ENCODE measurements at regions not wholly inside any gene's neighbourhood (a gene's known extent, or its start where the extent isn't known, plus 50 kb on each side); places are given as distances from the start of the nearest gene placed in this dataset.

DNA sequence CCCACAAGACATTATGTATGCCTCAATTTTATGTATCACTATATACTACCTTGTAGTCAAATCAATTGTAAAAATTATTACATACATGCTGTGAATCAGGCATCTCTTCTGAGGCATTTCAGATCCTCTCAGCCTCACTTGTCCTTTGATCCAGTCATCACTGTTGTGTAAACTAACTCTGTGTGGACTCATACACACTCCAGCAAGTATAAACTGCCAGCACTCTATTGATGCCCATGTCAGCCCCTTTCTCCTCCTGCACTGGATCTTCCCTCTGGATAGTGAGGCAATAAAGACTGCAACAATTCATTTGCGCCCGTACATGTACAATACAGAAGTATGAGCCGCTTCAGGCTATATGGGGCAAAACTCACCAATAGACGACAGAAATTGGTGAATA, 364.7 kb upstream of the TGFBR2 start:
- H3K4me3 Mint-ChIP-seq = no peak overlapping the region
- intact Hi-C loops (cut with micrococcal nuclease) = no loop called here
- H3K27ac Mint-ChIP-seq = no peak overlapping the region
- H3K27me3 Mint-ChIP-seq = no peaks in the 10 kb centered on the region
- ATAC-seq = no peak
- ChIA-PET POLR2A (no interaction called here), CTCF (no interaction called here)
- no peaks in the 10 kb centered on the region for H3K36me3 Mint-ChIP-seq (ENCODE audit: low read depth)
- no peaks in the 10 kb centered on the region for H3K4me1 Mint-ChIP-seq (ENCODE audit: low read depth)
- no peak for DNase-seq
- no peaks in the 10 kb centered on the region for H3K9me3 Mint-ChIP-seq
- TF ChIP-seq, protein P1, sequence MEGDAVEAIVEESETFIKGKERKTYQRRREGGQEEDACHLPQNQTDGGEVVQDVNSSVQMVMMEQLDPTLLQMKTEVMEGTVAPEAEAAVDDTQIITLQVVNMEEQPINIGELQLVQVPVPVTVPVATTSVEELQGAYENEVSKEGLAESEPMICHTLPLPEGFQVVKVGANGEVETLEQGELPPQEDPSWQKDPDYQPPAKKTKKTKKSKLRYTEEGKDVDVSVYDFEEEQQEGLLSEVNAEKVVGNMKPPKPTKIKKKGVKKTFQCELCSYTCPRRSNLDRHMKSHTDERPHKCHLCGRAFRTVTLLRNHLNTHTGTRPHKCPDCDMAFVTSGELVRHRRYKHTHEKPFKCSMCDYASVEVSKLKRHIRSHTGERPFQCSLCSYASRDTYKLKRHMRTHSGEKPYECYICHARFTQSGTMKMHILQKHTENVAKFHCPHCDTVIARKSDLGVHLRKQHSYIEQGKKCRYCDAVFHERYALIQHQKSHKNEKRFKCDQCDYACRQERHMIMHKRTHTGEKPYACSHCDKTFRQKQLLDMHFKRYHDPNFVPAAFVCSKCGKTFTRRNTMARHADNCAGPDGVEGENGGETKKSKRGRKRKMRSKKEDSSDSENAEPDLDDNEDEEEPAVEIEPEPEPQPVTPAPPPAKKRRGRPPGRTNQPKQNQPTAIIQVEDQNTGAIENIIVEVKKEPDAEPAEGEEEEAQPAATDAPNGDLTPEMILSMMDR (IDR thresholded peaks at IDR 0.05) = no peak

DNA sequence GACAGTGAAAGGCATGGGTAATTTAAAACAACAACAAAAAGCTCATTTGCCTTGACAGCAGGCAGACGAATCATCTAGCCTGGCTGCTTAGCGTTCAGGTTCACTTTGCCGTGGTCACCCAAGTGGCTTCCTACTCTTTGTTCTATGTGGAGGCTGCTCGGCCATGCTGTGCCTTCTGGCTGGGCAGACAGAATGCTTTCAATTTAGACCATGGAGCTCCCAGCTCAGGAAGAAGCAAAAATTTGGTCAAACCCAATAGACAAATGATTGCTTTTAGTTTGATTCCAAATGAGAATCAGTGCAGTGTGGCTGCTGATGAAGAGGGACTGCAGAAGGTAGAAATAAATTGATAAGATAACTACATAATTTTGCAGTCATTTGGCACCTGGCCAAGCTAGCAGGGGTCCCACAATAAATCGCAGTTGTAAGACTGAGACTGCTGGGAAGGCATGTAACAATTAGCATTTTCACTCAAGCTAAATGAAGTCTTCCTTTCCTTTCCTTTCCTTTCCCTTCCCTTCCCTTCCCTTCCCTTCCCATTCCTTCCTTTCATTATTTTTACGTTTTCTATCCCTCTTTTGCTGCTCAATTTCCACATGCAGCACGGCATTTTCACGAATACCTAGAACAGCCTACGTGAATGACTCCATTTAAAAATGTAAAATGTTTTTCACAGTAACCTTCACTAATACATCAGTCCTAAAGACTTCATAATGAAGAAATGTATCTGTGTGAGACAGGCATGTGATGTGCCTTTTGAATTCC, 360.4 kb upstream of the TGFBR2 start:
- intact Hi-C loops (cut with micrococcal nuclease) = no loop called here
- no peak for ATAC-seq
- CTCF ChIA-PET = interaction anchor here (0.6 to 1.1 kb wide), 2 partner anchors 13 to 18 kb away, joined by 3 to 4 read pairs; no protein-coding TSS in a partner anchor

GRCh38 chr3:30248423-30248822, 358.0 kb upstream of the TGFBR2 start:
- Mint-ChIP-seq H3K27ac (peak overlapping the region; percentile 4), H3K27me3 (peaks cover 3% of the 10 kb centered on the region), H3K36me3 (ENCODE audit: low read depth) (no peaks in the 10 kb centered on the region), H3K4me3 (no peak overlapping the region), H3K9me3 (no peaks in the 10 kb centered on the region), H3K4me1 (ENCODE audit: low read depth) (peaks cover 6% of the 10 kb centered on the region)
- DNase-seq (no peak), ATAC-seq (peak; percentile 78)
- intact Hi-C loops (cut with micrococcal nuclease) = no loop called here
- TF ChIP-seq, protein P1 (IDR thresholded peaks at IDR 0.05) = no peak
- POLR2A ChIA-PET = no interaction called here
- CTCF ChIA-PET = interaction anchor here (0.8 kb wide), 1 partner anchor 12 kb away, joined by 3 read pairs; no protein-coding TSS in a partner anchor

More for the DNA sequence above, 360.4 kb upstream of the TGFBR2 start:
- DNase-seq = no peak
- Mint-ChIP-seq H3K9me3 (no peaks in the 10 kb centered on the region), H3K4me3 (no peak overlapping the region), H3K36me3 (ENCODE audit: low read depth) (no peaks in the 10 kb centered on the region), H3K27ac (no peak overlapping the region), H3K4me1 (ENCODE audit: low read depth) (peaks cover 6% of the 10 kb centered on the region), H3K27me3 (peaks cover 3% of the 10 kb centered on the region)
- POLR2A ChIA-PET = interaction anchor here (0.6 kb wide), 2 partner anchors 60 to 1130 kb away, joined by 3 read pairs; no protein-coding TSS in a partner anchor
- TF ChIP-seq, protein P1 (IDR thresholded peaks at IDR 0.05) = no peak

GRCh38 chr3:30252474-30252873, 353.9 kb upstream of the TGFBR2 start:
- intact Hi-C loops (cut with micrococcal nuclease) = no loop called here
- H3K27ac Mint-ChIP-seq = no peak overlapping the region
- ATAC-seq = no peak

GRCh38 chr3:30253832-30254231, 352.6 kb upstream of the TGFBR2 start:
- no peaks in the 10 kb centered on the region for H3K4me1 Mint-ChIP-seq (ENCODE audit: low read depth)
- H3K27me3 Mint-ChIP-seq = no peaks in the 10 kb centered on the region
- no peak overlapping the region for H3K27ac Mint-ChIP-seq
- ChIA-PET POLR2A (no interaction called here), CTCF (no interaction called here)
- no peak for DNase-seq
- H3K4me3 Mint-ChIP-seq = no peak overlapping the region
- no peaks in the 10 kb centered on the region for H3K36me3 Mint-ChIP-seq (ENCODE audit: low read depth)
- peaks cover 2% of the 10 kb centered on the region for H3K9me3 Mint-ChIP-seq
- TF ChIP-seq, protein P1 (IDR thresholded peaks at IDR 0.05) = no peak
- intact Hi-C loops (cut with micrococcal nuclease) = no loop called here
- ATAC-seq = no peak

More at GRCh38 chr3:30252474-30252873, 353.9 kb upstream of the TGFBR2 start:
- H3K27me3 Mint-ChIP-seq = no peaks in the 10 kb centered on the region
- H3K36me3 Mint-ChIP-seq (ENCODE audit: low read depth) = no peaks in the 10 kb centered on the region
- TF ChIP-seq, protein P1 (IDR thresholded peaks at IDR 0.05) = no peak
- H3K9me3 Mint-ChIP-seq = peaks cover under 1% of the 10 kb centered on the region
- ChIA-PET POLR2A (no interaction called here), CTCF (no interaction called here)
- DNase-seq = no peak
- H3K4me3 Mint-ChIP-seq = no peak overlapping the region
- H3K4me1 Mint-ChIP-seq (ENCODE audit: low read depth) = peaks cover 6% of the 10 kb centered on the region

Measured in activated CD8-positive, alpha-beta T cell treated with anti-CD3 and anti-CD28 coated beads for 36 hours (primary cell).